Ishikawa (cell line): ENCODE measurements at regions not wholly inside any gene's neighbourhood (a gene's known extent, or its start where the extent isn't known, plus 50 kb on each side); places are given as distances from the start of the nearest gene placed in this dataset.

Experiments used
- CEBPB ChIP-seq: IDR thresholded peaks from 2 replicates; pipeline ENCODE4 v1.6.1; 2012
- CREB1 ChIP-seq: IDR thresholded peaks from 2 replicates; pipeline ENCODE4 v1.6.1; 2012; ENCODE audit warnings: low read depth
- EGR1 ChIP-seq: IDR thresholded peaks from 2 replicates; pipeline ENCODE4 v1.6.1; 2012
- EP300 ChIP-seq: IDR thresholded peaks from 2 replicates; pipeline ENCODE4 v1.6.1; 2012; ENCODE audit warnings: borderline replicate concordance
- FOXM1 ChIP-seq: IDR thresholded peaks from 2 replicates; pipeline ENCODE4 v1.6.1; 2012; ENCODE audit warnings: low read depth, borderline replicate concordance
- MAX ChIP-seq: IDR thresholded peaks from 2 replicates; pipeline ENCODE4 v1.6.1; 2012
- NFIC ChIP-seq: IDR thresholded peaks from 2 replicates; pipeline ENCODE4 v1.6.1; 2012
- RAD21 ChIP-seq: IDR thresholded peaks from 2 replicates; pipeline ENCODE4 v1.6.1; 2012; ENCODE audit warnings: low read depth
- REST ChIP-seq: IDR thresholded peaks from 2 replicates; pipeline ENCODE4 v1.6.1; 2012; ENCODE audit warnings: low read depth, mild to moderate bottlenecking
- TAF1 ChIP-seq: IDR thresholded peaks from 2 replicates; pipeline ENCODE4 v1.6.1; 2012; ENCODE audit warnings: low read depth, mild to moderate bottlenecking
- TCF12 ChIP-seq: IDR thresholded peaks from 2 replicates; pipeline ENCODE4 v1.6.1; 2012; ENCODE audit warnings: low read depth
- TEAD4 ChIP-seq: IDR thresholded peaks from 2 replicates; pipeline ENCODE4 v1.6.1; 2012
- USF1 ChIP-seq: IDR thresholded peaks from 2 replicates; pipeline ENCODE4 v1.6.1; 2012
- YY1 ChIP-seq: IDR thresholded peaks from 2 replicates; pipeline ENCODE4 v1.6.1; 2012; ENCODE audit warnings: low read depth
- ZBTB7A ChIP-seq: IDR thresholded peaks from 2 replicates; pipeline ENCODE4 v1.6.1; 2012; ENCODE audit warnings: low read depth

GRCh38 chr1:106791041-106791440 lies 265.4 kb upstream of the PRMT6 start:
- TF ChIP-seq MAX (no peak), CEBPB (no peak), RAD21 (no peak), USF1 (no peak), FOXM1 (no peak), REST (no peak), ZBTB7A (no peak), TEAD4 (no peak), CREB1 (no peak), EP300 (no peak), TAF1 (no peak), NFIC (no peak)

- TF ChIP-seq TAF1 (no peak), RAD21 (no peak), MAX (no peak), USF1 (no peak), TEAD4 (no peak), REST (no peak), CREB1 (no peak), TCF12 (no peak), EP300 (no peak), FOXM1 (no peak), NFIC (no peak), CEBPB (no peak), YY1 (no peak), ZBTB7A (no peak), EGR1 (no peak)
Observed at GRCh38 chr1:106793651-106794050, 262.8 kb upstream of the PRMT6 start.

- TF ChIP-seq CEBPB (no peak), TEAD4 (no peak), FOXM1 (no peak), MAX (no peak), USF1 (no peak), EGR1 (no peak), CREB1 (no peak), TAF1 (no peak), YY1 (no peak), EP300 (no peak), ZBTB7A (no peak), TCF12 (no peak), RAD21 (no peak), REST (no peak), NFIC (no peak)
Observed at GRCh38 chr1:106798991-106799390, 257.5 kb upstream of the PRMT6 start.

GRCh38 chr1:106802181-106802580 lies 254.3 kb upstream of the PRMT6 start:
- no peak for TF ChIP-seq TAF1
- TF ChIP-seq CREB1: no peak
- TF ChIP-seq NFIC: no peak
- TF ChIP-seq USF1: no peak
- TF ChIP-seq FOXM1: no peak
